ENCODE measurements at regions not wholly inside any gene's neighbourhood (a gene's known extent, or its start where the extent isn't known, plus 50 kb on each side); places are given as distances from the start of the nearest gene placed in this dataset.

- intact Hi-C loops (cut with micrococcal nuclease): no loop called here
- no peak for FAIRE-seq
- Histone ChIP-seq H2AFZ (ENCODE audit: low read depth, low read length) (no peak overlapping the region), H3K9me3 (replicated peaks; ENCODE audit: control insufficient read depth, insufficient read depth, low read length) (no peaks in the 10 kb centered on the region), H3K27me3 (ENCODE audit: control insufficient read depth in 2 of 2, insufficient read depth in 2 of 2, low read length in 2 of 2) (no peaks in the 10 kb centered on the region), H4K20me1 (replicated peaks; ENCODE audit: control insufficient read depth, extremely low read depth, insufficient read depth, low read length) (no peaks in the 10 kb centered on the region), H3K4me1 (ENCODE audit: control insufficient read depth, extremely low read depth, insufficient read depth, low read length) (no peaks in the 10 kb centered on the region), H3K9me1 (replicated peaks; ENCODE audit: control insufficient read depth, extremely low read depth, insufficient read depth, low read length) (no peaks in the 10 kb centered on the region), H3K36me3 (ENCODE audit: control insufficient read depth in 2 of 2, extremely low read depth in 1 of 2, insufficient read depth in 2 of 2, low read length in 2 of 2) (no peaks in the 10 kb centered on the region), H3K27ac (ENCODE audit: insufficient read depth, low read depth, low read length) (no peak overlapping the region), H3K79me2 (ENCODE audit: control insufficient read depth, insufficient read depth, low read length) (no peaks in the 10 kb centered on the region), H3K9ac (replicated peaks; ENCODE audit: extremely low read depth, insufficient read depth, low read length) (no peak overlapping the region), H3K4me2 (ENCODE audit: insufficient read depth, low read length) (no peak overlapping the region), H3K4me3 (replicated peaks in 1 of 3; ENCODE audit: insufficient read depth in 1 of 3, low read depth in 1 of 3, low read length in 3 of 3) (no peak overlapping the region)
- dilution Hi-C loops (cut with MboI; ENCODE audit: extremely low pct_ligation_motif_present, low sequenced_read_pairs): no loop called here
- ChIA-PET CTCF (no interaction called here), POLR2A (no interaction called here)
- no peak for DNase-seq (ENCODE audit: low read depth, low spot score)
- TF ChIP-seq POLR2A (IDR thresholded peaks at IDR 0.05; ENCODE audit: low read depth, low read length) (no peak), EZH2 (IDR thresholded peaks at IDR 0.05; ENCODE audit: borderline replicate concordance, low read depth, low read length, severe bottlenecking) (no peak), CTCF (IDR thresholded peaks at IDR 0.05; ENCODE audit: extremely low read depth in 1 of 2, insufficient read depth in 1 of 2, low read depth in 1 of 2, low read length in 2 of 2) (no peak), GATA2 (IDR thresholded peaks at IDR 0.05; ENCODE audit: insufficient read depth, insufficient read length, low read depth, low read length) (no peak), MYC (IDR thresholded peaks at IDR 0.05; ENCODE audit: low read depth, low read length) (no peak), JUN (IDR thresholded peaks at IDR 0.05; ENCODE audit: borderline replicate concordance, insufficient read depth, insufficient read length, low read depth) (no peak), MAX (IDR thresholded peaks at IDR 0.05; ENCODE audit: insufficient read depth, insufficient read length) (no peak), POLR2AphosphoS5 (IDR thresholded peaks at IDR 0.05; ENCODE audit: insufficient read depth, low read depth, low read length) (no peak), FOS (IDR thresholded peaks at IDR 0.05; ENCODE audit: borderline replicate concordance, insufficient read depth, low read length) (no peak)
- BruUV-seq (replicated peaks): no TSS peak
Measured at GRCh38 chr11:81092522-81092921, 1641.1 kb downstream of the FAM181B start.
